GM12891 (cell line): ENCODE measurements at regions not wholly inside any gene's neighbourhood (a gene's known extent, or its start where the extent isn't known, plus 50 kb on each side); places are given as distances from the start of the nearest gene placed in this dataset.

Experiments used
- POLR2A ChIP-seq: IDR thresholded peaks from 2 replicates; pipeline ENCODE4 v1.6.1; 2011; ENCODE audit warnings: low read depth, low read length, control low read depth
- POLR2AphosphoS5 ChIP-seq: IDR thresholded peaks from 2 replicates; pipeline ENCODE4 v1.6.1; 2011; ENCODE audit warnings: low read depth, low read length, control low read depth
- POU2F2 ChIP-seq: IDR thresholded peaks from 2 replicates; pipeline ENCODE4 v1.6.1; 2011; ENCODE audit warnings: low read depth, mild to moderate bottlenecking, control low read depth, low read length, moderate library complexity
- SPI1 ChIP-seq: IDR thresholded peaks from 2 replicates; pipeline ENCODE4 v1.6.1; 2011; ENCODE audit warnings: low read depth, low read length, control low read depth
- TAF1 ChIP-seq: IDR thresholded peaks from 2 replicates; pipeline ENCODE4 v1.6.1; 2011; ENCODE audit warnings: low read depth, low read length, control low read depth

DNA sequence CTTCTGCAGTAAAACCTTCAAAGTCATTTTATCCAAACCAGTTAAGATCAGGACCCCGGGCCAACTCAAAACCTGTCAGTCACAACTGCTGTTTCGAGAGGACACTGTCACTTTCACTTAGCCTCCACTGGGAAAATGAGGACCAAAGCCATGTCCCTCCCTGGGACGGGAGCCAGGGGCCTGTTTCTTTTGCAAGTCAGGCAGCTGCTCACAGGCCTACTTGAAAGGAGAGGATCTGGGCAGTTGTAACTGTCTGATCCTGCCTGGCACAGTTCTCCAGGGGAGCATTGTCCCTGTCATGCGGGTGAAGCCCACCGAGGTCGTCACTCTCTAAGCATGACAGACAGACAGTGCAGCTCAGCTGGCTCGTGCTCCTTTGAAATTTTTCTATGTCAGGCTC is 276.2 kb downstream of the NPIPA8 start:
- TF ChIP-seq POLR2A (no peak), SPI1 (no peak), POLR2AphosphoS5 (no peak), POU2F2 (no peak), TAF1 (no peak)
